HG03103 (cell line): ENCODE measurements at regions not wholly inside any gene's neighbourhood (a gene's known extent, or its start where the extent isn't known, plus 50 kb on each side); places are given as distances from the start of the nearest gene placed in this dataset.
"Not testable (repeated sequence)": the region's sequence is repeated elsewhere in the genome, so short reads cannot be mapped to it uniquely, and the experiment has no call there.

Experiments used
- ATAC-seq: cut with Tn5 transposase; IDR thresholded peaks from one replicate; pipeline ENCODE4 v1.9.1; 2021; ENCODE audit warnings: low read depth; ENCODE audit not compliant: unreplicated experiment

DNA sequence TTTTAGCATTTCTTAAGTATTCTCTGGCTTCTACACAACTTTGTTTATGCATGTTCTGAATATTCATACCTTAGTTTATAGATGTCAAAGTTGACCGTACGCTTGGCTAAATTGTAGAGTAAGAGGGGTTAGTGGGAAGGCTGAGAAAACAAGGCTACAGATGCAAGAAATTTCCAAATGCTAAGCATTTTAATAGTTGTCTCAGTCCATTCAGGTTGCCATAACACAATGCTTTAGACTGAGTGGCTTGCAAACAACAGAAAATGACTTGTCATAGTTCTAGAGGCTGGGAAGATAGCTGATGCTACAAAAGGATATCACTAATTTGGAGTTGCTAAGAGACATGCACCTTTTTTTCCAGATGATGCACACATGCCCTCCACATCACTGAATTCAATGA is 53.0 kb upstream of the C1QTNF3 start:
- not testable (repeated sequence) for ATAC-seq

GRCh38 chr5:34099891-34100290 is 56.9 kb upstream of the C1QTNF3 start:
- not testable (repeated sequence) for ATAC-seq

- ATAC-seq: not testable (repeated sequence)
Measured at GRCh38 chr5:34101567-34101966, 58.6 kb upstream of the C1QTNF3 start.

- not testable (repeated sequence) for ATAC-seq
Measured at GRCh38 chr5:34108897-34109296, 65.9 kb upstream of the C1QTNF3 start.

DNA sequence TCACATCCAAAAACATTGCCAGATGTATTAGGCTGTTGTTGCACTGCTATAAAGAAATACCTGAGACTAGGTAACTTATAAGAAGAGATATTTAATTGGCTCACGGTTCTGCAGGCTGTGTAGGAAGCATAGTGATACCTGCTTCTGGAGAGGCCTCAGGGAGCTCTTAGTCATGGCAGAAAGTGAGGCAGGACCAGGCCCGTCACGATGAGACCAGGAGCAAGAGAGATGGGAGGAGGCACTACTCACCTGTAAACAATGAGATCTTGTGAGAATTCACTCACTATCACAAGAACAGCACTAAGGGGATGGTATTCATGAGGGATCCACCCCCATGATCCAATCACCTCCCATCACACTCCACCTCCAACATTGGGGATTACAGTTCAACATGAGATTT is 81.3 kb upstream of the C1QTNF3 start:
- ATAC-seq: not testable (repeated sequence)

DNA sequence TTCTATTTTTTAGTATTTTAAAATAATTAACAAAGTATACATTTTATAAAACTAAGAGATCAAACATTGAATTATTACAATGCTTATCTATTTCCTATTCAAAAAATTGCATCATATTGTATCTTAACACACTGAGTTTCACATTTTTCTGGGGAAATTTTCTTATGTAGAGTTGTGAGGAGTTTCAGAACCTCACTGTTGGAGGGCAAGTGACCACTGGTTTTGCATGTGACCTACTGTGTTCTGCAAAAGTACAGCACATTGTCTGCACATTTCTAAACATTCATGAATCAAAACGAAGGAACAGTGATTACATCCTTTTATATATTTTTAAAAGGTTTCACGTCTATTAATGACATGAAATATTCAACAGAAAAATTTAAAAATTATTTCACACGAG is 82.3 kb upstream of the C1QTNF3 start:
- ATAC-seq: peak; percentile 83

DNA sequence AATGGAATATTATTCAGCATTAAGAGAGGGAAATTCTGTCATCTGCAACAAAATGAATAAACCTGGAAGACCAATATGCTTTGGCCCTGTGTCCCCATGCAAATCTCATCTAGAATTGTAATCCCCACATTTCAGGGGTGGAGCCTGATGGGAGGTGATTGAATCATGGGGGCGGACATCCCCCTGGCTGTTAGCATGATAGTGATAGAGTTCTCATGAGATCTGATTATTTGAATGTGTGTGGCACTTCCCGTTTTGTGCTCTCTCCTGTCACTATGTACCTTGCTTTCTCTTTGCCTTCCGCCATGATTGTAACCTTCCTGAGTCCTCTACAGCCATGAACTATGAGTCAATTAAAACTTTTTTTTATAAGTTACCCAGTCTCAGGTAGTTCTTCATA is 83.7 kb upstream of the C1QTNF3 start:
- ATAC-seq: not testable (repeated sequence)

DNA sequence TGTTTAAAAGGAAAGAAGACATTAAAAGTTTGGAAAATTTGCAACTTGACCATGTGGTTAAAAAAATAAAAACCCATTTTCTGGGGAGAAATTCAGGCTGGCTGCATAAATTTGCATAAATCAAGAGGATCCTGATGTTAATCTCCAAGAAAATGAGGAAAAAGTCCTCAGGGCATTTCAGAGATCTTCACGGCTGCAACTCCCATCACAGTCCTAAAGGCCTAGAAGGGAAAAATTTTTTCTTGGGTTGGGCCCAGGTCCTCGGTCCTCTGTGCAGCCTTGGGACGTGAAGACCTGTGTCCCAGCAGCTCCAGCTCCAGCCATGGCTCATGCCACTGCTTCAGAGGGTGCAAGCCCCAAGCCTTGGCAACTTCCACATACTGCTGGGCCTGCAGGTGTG is 84.8 kb upstream of the C1QTNF3 start:
- ATAC-seq: not testable (repeated sequence)

DNA sequence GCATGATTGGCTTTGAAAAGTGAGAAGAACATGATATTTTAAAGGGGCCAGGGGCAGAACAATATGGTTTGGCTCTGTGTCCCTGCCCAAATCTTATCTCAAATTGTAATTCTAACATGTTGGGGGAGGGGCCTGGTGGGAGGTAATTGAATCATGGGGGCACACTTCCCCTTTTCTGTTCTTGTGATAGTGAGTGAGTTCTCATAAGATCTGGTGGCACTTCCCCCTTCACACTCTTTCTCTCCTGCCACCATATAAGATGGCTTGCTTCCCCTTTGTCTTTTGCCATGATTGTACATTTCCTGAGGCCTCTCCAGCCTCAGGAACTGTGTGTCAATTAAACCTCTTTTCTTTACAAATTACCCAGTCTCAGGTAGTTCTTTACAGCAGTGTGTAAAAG is 85.9 kb upstream of the C1QTNF3 start:
- not testable (repeated sequence) for ATAC-seq

GRCh38 chr5:34154988-34155387 is 112.0 kb upstream of the C1QTNF3 start:
- ATAC-seq: not testable (repeated sequence)

DNA sequence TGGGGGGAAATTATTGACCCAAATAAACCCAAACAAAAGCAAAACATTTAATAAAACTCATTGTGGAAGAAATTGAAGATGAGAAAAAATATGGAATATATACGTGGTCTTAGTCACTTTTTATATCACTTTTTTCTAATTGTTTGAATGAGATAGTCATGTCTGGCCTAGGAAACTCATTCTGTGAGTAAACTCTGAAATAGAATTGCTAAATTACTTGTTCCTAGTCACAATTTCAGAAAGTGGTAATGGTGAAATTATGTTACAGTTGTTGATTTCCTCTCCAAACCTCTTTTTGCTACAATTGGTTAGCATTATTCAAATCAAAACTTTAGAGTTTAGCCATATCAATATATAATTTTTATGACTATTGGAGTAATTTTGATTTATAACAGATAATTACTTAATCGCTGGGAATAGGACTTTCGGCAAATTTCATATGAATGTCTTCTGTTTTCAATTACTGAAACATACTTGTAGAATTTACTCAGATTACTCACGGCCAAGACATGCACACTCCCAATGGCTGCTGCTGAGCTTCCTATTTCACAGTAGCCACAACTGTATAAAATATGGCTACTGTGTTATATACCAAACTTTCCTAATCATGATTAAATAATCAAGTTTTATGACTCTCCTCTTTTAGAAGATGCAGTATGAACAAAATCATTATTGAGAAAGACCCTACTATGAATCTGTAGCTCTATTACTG is 113.8 kb upstream of the C1QTNF3 start:
- not testable (repeated sequence) for ATAC-seq

GRCh38 chr5:34160904-34161303 is 117.9 kb upstream of the C1QTNF3 start:
- ATAC-seq: not testable (repeated sequence)

- ATAC-seq: not testable (repeated sequence)
Measured at GRCh38 chr5:34171398-34171797, 128.4 kb upstream of the C1QTNF3 start.

DNA sequence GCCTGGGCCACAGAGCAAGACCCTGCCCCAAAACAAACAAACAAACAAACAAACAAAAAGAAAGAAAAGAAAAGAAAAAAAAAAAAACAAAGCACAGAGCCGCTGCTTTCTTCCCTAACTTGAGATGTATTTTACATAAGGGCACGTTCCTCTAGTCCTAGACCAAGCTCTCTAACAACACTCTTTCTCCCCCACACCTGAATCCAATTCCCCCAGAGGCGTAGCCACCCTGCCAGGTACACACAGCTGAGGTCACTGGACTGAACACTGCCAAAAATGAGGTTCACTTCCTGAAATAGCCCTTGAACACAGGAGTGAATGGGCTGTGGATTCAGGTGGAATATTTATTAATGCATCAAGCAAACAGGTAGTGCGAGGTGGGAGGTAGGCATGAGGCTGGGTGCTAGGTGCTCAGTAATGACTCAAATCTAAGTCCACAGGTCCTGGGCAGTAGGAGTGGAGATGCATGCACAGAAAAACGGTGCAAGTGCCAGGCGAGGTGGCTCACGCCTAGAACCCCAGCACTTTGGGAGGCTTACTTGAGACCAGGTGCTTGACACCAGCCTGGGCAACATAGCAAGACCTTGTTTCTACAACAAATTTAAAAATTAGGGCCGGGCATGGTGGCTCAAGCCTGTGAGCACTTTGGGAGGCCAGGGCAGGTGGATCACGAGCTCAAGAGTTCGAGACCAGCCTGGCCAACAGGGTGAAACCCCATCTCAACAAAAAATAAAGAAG is 136.6 kb upstream of the C1QTNF3 start:
- ATAC-seq: not testable (repeated sequence)

GRCh38 chr5:34180225-34180624 is 137.2 kb upstream of the C1QTNF3 start:
- not testable (repeated sequence) for ATAC-seq

DNA sequence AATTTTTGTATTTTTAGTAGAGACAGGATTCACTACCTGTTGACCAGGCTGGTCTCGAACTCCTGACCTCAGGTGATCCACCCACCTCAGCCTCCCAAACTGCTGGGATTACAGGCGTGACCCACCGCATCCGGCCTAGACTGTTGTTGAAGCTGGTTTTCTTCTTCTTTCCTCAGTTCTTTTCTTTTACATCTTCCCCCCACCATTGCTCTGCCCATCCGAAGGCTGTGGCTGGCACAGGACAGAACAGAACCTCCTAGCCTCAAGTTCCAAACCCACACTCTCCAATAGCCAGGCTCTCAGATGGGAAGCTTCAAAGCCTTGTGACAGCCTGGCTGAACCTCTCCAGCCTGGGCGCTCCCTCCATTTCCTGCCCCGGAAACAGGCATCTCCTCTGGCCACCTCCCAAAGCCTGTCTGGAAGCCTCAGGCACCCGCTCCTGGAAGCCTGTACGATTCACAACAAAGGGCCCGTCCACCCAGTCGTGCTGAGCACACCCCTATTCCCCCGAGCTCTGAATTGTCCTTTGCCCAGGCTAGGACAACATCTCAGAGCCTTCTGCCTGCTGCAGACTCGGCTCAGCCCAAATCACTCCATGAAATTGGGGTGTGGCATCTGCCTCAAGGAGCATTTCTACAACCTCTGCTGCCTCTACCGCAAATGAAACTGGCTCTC is 138.1 kb upstream of the C1QTNF3 start:
- not testable (repeated sequence) for ATAC-seq

DNA sequence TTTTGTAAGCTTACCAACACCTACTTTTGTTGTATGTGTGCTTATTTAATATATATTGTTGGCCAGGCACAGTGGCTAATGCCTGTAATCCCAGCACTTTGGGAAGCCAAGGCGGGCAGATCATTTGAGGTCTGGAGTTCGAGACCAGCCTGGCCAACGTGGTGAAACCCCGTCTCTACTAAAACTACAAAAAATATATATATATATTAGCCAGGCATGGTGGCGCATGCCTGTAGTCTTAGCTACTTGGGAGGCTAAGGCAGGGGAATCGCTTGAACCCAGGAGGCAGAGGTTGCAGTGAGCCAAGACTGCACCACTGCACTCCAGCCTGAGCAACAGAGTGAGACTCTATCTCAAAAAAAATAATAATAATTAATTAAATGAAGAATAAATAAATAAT is 142.0 kb upstream of the C1QTNF3 start:
- ATAC-seq: not testable (repeated sequence)

- not testable (repeated sequence) for ATAC-seq
Measured at GRCh38 chr5:34185572-34185971, 142.6 kb upstream of the C1QTNF3 start.

DNA sequence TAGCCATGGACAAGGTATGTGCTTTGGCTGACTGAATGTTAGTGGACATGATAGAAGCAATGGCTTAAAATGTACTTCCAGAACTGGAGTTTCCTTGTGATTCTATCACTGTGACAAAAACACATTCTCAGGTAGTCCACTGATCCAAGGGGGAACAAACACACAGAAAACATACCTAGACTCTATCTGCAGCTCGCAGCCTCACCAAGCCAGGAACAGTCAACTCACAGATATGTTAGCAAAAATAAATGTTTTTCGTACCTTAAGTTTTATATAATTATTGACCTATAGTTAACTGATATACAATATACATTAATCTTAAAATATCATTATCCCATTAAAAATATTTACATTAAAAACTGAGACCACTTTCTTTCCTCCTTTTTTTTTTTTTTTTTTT is 143.1 kb upstream of the C1QTNF3 start:
- not testable (repeated sequence) for ATAC-seq

DNA sequence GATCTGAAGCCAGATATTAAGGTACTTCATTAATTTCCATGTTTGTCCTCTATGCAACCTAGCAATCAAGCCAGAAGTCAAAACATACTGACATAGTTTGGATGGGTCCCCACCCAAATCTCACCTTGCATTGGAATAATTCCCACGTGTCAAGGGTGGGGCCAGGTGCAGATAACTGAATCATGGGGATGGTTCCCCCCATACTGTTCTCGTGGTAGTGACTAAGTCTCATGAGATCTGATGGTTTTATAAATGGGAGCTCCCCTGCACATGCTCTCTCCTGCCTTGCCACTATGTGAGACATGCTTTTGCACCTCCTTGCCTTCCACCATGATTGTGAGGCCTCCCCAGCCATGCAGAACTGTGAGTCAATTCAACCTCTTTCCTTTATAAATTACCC is 143.9 kb upstream of the C1QTNF3 start:
- not testable (repeated sequence) for ATAC-seq

- ATAC-seq: not testable (repeated sequence)
Measured at GRCh38 chr5:34187441-34187840, 144.4 kb upstream of the C1QTNF3 start.
